CD4-positive, alpha-beta memory T cell (primary cell): ENCODE measurements at regions not wholly inside any gene's neighbourhood (a gene's known extent, or its start where the extent isn't known, plus 50 kb on each side); places are given as distances from the start of the nearest gene placed in this dataset.

Experiments used
- CTCF ChIA-PET: fragments of 350-600 bp; sonication (Branson Sonifier 250); formaldehyde crosslinking; loops from one replicate; lab custom pipeline; 2021; ENCODE audit warnings: inconsistent platforms; ENCODE audit not compliant: partially characterized antibody; lab: Charles Lee
- POLR2A ChIA-PET: fragments of 350-600 bp; sonication (Branson Sonifier 250); formaldehyde crosslinking; loops from one replicate; lab custom pipeline; 2021; ENCODE audit not compliant: partially characterized antibody; lab: Charles Lee
- DNase-seq, 5 donors: peaks; one replicate each; pipeline versions ENCODE4 v3.0.0 to v3.0.0-alpha.2; 2020 to 2022; ENCODE audit warnings: mixed read lengths in 1 of 5
- H3K27ac ChIP-seq: one replicate; pipeline ENCODE4 v1.7.0; 2013; ENCODE audit warnings: low read depth, low read length
- H3K27me3 ChIP-seq: 2 replicates; pipeline ENCODE4 v1.7.0; 2013; ENCODE audit warnings: mild to moderate bottlenecking, low read length, moderate library complexity; ENCODE audit not compliant: insufficient read depth
- H3K36me3 ChIP-seq: 2 replicates; pipeline ENCODE4 v1.7.0; 2013; ENCODE audit warnings: mild to moderate bottlenecking, low read length, moderate library complexity; ENCODE audit not compliant: insufficient read depth
- H3K4me1 ChIP-seq: 2 replicates; pipeline ENCODE4 v1.7.0; 2013; ENCODE audit warnings: mild to moderate bottlenecking, low read length, moderate library complexity; ENCODE audit not compliant: insufficient read depth
- H3K4me3 ChIP-seq, 2 donors: one replicate each; pipeline ENCODE4 v1.7.0; 2013; ENCODE audit warnings: low read length in 2 of 2, mild to moderate bottlenecking in 1 of 2
- H3K9me3 ChIP-seq, 2 donors: one replicate each; pipeline ENCODE4 v1.7.0; 2013; ENCODE audit warnings: low read length in 2 of 2, control low read depth in 1 of 2; ENCODE audit not compliant: control insufficient read depth in 1 of 2
- H3K27ac Mint-ChIP-seq, 7 donors: one replicate each; pipeline ENCODE4 v1.8.0; 2020 to 2021; ENCODE audit warnings: mixed read lengths in 7 of 7, mild to moderate bottlenecking in 6 of 7, inconsistent platforms in 3 of 7, moderate library complexity in 3 of 7
- H3K27me3 Mint-ChIP-seq, 2 donors: one replicate each; pipeline ENCODE4 v1.8.0; 2020 to 2021; ENCODE audit warnings: mixed read lengths in 2 of 2
- H3K36me3 Mint-ChIP-seq, 2 donors: one replicate each; pipeline ENCODE4 v1.8.0; 2020 to 2021; ENCODE audit warnings: mixed read lengths in 2 of 2, inconsistent platforms in 1 of 2, mild to moderate bottlenecking in 1 of 2
- H3K4me1 Mint-ChIP-seq, 4 donors: one replicate each; pipeline ENCODE4 v1.8.0; 2020 to 2021; ENCODE audit warnings: mixed read lengths in 4 of 4, mild to moderate bottlenecking in 1 of 4
- H3K4me3 Mint-ChIP-seq, 8 donors: one replicate each; pipeline ENCODE4 v1.8.0; 2020 to 2021; ENCODE audit warnings: mixed read lengths in 8 of 8, mild to moderate bottlenecking in 7 of 8, moderate library complexity in 6 of 8, inconsistent platforms in 3 of 8
- H3K9me3 Mint-ChIP-seq, 8 donors: one replicate each; pipeline ENCODE4 v1.8.0; 2020 to 2021; ENCODE audit warnings: mixed read lengths in 8 of 8, mild to moderate bottlenecking in 5 of 8, inconsistent platforms in 3 of 8, moderate library complexity in 1 of 8
- intact Hi-C: fragments of 100-400 bp; cut with micrococcal nuclease; formaldehyde crosslinking; loops from one replicate; pipeline ENCODE4 v1.15.1; 2023

DNA sequence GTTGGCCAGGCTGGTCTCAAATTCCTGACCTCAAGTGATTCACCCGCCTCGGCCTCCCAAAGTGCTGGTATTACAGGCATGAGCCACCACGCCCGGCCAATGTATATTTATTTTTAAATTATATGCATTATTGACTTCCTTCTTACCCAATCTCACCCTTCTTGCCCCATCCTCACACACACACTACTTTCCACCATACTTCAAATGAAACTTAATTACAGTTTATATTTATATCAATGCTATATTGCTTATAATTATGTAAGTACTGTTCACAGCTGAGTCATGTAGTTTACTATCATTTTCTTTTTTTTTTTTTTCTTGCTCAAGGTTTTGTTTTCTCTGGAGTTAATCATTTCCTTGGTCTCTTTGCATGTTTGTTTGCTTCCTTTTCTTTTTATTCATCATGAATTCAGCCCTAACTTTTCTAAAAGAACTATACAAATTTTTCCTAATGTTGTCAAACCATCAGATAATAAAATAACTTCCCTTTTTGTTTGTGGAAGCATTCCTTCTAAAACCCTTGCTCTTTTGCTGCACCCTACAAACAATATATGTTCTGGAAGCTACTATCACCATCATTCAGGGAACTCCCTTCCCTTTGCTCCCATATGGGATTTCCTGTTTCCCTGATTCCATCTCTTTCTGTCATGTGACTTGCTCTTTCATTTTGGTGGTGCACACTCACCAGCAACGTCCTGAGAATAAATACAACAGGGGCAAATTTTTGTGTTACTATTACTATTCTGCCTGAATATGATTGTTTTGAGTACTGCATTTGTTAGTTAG is 201.7 kb upstream of the SASH1 start:
- Mint-ChIP-seq H3K4me3 (no peak overlapping the region), H3K27me3 (peaks cover 3 to 8% of the 10 kb centered on the region in 2 donors), H3K36me3 (no peaks in the 10 kb centered on the region), H3K4me1 (peaks cover 0 to 14% (median 4%) of the 10 kb centered on the region in 4 donors), H3K27ac (no peak overlapping the region), H3K9me3 (peaks cover 0 to 11% (median 7%) of the 10 kb centered on the region in 8 donors)
- DNase-seq: no peak
- Histone ChIP-seq H3K27me3 (peaks cover 4% of the 10 kb centered on the region), H3K9me3 (no peaks in the 10 kb centered on the region), H3K36me3 (no peaks in the 10 kb centered on the region), H3K4me3 (no peak overlapping the region), H3K27ac (no peak overlapping the region), H3K4me1 (peaks cover 2% of the 10 kb centered on the region)
- intact Hi-C loops: no loop called here
- CTCF ChIA-PET: no interaction called here
- POLR2A ChIA-PET: no interaction called here

DNA sequence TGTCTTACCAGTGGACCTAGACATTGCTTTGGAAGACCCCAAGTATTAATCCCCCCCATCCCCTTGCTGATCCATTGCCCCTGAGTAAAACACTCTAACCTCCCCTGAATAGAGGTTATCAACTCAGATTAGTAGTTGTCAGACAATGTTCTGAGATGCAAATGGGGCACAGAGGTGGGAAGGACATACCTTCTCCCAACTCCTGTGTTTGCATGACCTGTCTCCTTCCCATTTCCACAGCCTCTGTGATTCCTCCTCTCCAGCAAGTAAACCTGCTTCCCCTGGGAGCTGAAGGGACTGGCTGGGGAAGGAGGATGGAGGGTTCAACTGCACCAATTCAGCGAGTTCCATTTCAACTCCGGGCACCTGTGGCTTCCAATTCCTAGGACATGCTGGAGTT is 199.8 kb upstream of the SASH1 start:
- Histone ChIP-seq H3K27ac (no peak overlapping the region), H3K4me3 (no peak overlapping the region), H3K9me3 (no peaks in the 10 kb centered on the region), H3K27me3 (peaks cover 4% of the 10 kb centered on the region), H3K36me3 (no peaks in the 10 kb centered on the region), H3K4me1 (peaks cover 15% of the 10 kb centered on the region)
- H3K4me1 Mint-ChIP-seq: peaks cover 6 to 27% (median 12%) of the 10 kb centered on the region in 4 donors
- H3K36me3 Mint-ChIP-seq: no peaks in the 10 kb centered on the region
- peaks cover 0 to 8% (median under 1%) of the 10 kb centered on the region in 8 donors for H3K9me3 Mint-ChIP-seq
- intact Hi-C loops: no loop called here
- DNase-seq: no peak
- no peak overlapping the region for H3K4me3 Mint-ChIP-seq
- ChIA-PET POLR2A (no interaction called here), CTCF (interaction anchor here (1.8 kb wide), 1 partner anchor 23 kb away, joined by 6 read pairs; no protein-coding TSS in a partner anchor)
- H3K27me3 Mint-ChIP-seq: peaks cover 2 to 3% of the 10 kb centered on the region in 2 donors
- no peak overlapping the region for H3K27ac Mint-ChIP-seq

- ChIA-PET POLR2A (no interaction called here), CTCF (interaction anchor here (1.8 kb wide), 2 partner anchors 9 to 22 kb away, joined by 6 to 7 read pairs; no protein-coding TSS in a partner anchor)
- Mint-ChIP-seq H3K9me3 (no peaks in the 10 kb centered on the region), H3K27me3 (peaks cover 2 to 3% of the 10 kb centered on the region in 2 donors), H3K4me3 (no peak overlapping the region), H3K27ac (no peak overlapping the region), H3K36me3 (no peaks in the 10 kb centered on the region), H3K4me1 (peaks cover 6 to 22% (median 12%) of the 10 kb centered on the region in 4 donors)
- no peak for DNase-seq
- H3K27me3 ChIP-seq: peaks cover 4% of the 10 kb centered on the region
- no peak overlapping the region for H3K27ac ChIP-seq
- no peaks in the 10 kb centered on the region for H3K36me3 ChIP-seq
- H3K4me1 ChIP-seq: peaks cover 15% of the 10 kb centered on the region
- no peak overlapping the region for H3K4me3 ChIP-seq
- no peaks in the 10 kb centered on the region for H3K9me3 ChIP-seq
- intact Hi-C loops: no loop called here
These were observed 198.9 kb upstream of the SASH1 start for GRCh38 chr6:148143771-148144170.

DNA sequence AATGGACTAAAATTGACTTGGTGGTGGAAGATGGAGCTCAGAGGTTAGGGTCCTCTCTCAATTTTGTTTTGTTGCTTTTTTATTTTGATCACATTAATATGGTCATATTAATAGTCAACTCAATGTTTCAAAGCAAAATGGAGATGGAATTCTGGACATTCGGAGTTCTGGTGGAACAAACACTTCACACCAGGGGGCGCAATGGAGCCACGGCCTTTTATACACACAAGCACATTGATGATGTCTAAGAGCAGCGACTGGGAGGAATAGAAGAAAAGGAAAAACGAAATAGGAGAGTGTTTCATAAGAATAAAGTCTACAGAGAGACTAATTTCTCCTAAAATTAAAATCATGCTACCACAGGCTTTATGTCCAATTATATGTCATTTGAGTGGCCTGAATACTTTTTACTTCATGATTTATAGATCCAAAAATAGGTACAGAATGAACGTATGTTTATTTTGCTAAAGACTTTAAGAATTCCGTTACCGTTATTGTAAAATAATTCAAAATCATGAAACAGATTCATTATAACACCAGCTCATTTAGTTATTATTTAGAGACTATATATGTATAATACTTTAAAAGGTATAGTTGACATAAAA is 197.6 kb upstream of the SASH1 start:
- Mint-ChIP-seq H3K9me3 (no peaks in the 10 kb centered on the region), H3K4me3 (peak overlapping the region in 2 of 8 donors; percentile 45 to 59), H3K36me3 (no peaks in the 10 kb centered on the region), H3K27me3 (peaks cover 2 to 3% of the 10 kb centered on the region in 2 donors), H3K4me1 (peaks cover 6 to 19% (median 12%) of the 10 kb centered on the region in 4 donors), H3K27ac (no peak overlapping the region)
- no peak overlapping the region for H3K27ac ChIP-seq
- POLR2A ChIA-PET: no interaction called here
- peaks cover 4% of the 10 kb centered on the region for H3K27me3 ChIP-seq
- H3K4me3 ChIP-seq: no peak overlapping the region
- peak in 4 of 5 donors; percentile 19 to 29 (median 23) for DNase-seq
- no peaks in the 10 kb centered on the region for H3K36me3 ChIP-seq
- intact Hi-C loops: loop anchor here (1.0 kb wide), 1 partner anchor 21 kb away; no protein-coding TSS in a partner anchor
- CTCF ChIA-PET: interaction anchor here (1.0 to 2.0 kb wide), 9 partner anchors 10 to 106 kb away, joined by 3 to 10 read pairs (median 4); no protein-coding TSS in a partner anchor
- H3K9me3 ChIP-seq: no peaks in the 10 kb centered on the region
- peaks cover 15% of the 10 kb centered on the region for H3K4me1 ChIP-seq

- no peaks in the 10 kb centered on the region for H3K36me3 ChIP-seq
- H3K27ac ChIP-seq: peak overlapping the region; percentile 15
- DNase-seq: peak; percentile 19 to 82 (median 38)
- peaks cover 6 to 19% (median 12%) of the 10 kb centered on the region in 4 donors for H3K4me1 Mint-ChIP-seq
- intact Hi-C loops: no loop called here
- ChIA-PET POLR2A (no interaction called here), CTCF (interaction anchor here (0.6 to 2.7 kb wide), 7 partner anchors 9 to 1455 kb away, joined by 3 to 17 read pairs (median 3); no protein-coding TSS in a partner anchor)
- H3K4me3 ChIP-seq: no peak overlapping the region
- H3K36me3 Mint-ChIP-seq: no peaks in the 10 kb centered on the region
- H3K9me3 ChIP-seq: no peaks in the 10 kb centered on the region
- peak overlapping the region in 6 of 8 donors; percentile 46 to 76 (median 60) for H3K4me3 Mint-ChIP-seq
- peak overlapping the region; percentile 26 to 91 (median 81) for H3K27ac Mint-ChIP-seq
- H3K27me3 Mint-ChIP-seq: peaks cover 2 to 3% of the 10 kb centered on the region in 2 donors
- no peaks in the 10 kb centered on the region for H3K9me3 Mint-ChIP-seq
- peaks cover 15% of the 10 kb centered on the region for H3K4me1 ChIP-seq
- peaks cover 4% of the 10 kb centered on the region for H3K27me3 ChIP-seq
These were observed 195.7 kb upstream of the SASH1 start for GRCh38 chr6:148146717-148147462.

GRCh38 chr6:148147463-148147830 is 195.2 kb upstream of the SASH1 start:
- Mint-ChIP-seq H3K4me3 (no peak overlapping the region), H3K4me1 (peaks cover 6 to 19% (median 12%) of the 10 kb centered on the region in 4 donors), H3K36me3 (no peaks in the 10 kb centered on the region), H3K27ac (peak overlapping the region in 3 of 7 donors; percentile 34 to 91 (median 81)), H3K9me3 (no peaks in the 10 kb centered on the region), H3K27me3 (peaks cover 2 to 3% of the 10 kb centered on the region in 2 donors)
- CTCF ChIA-PET: interaction anchor here (0.6 to 2.7 kb wide), 7 partner anchors 9 to 1456 kb away, joined by 3 to 17 read pairs (median 3); no protein-coding TSS in a partner anchor
- DNase-seq: no peak
- intact Hi-C loops: no loop called here
- Histone ChIP-seq H3K27me3 (peaks cover 4% of the 10 kb centered on the region), H3K4me1 (peaks cover 15% of the 10 kb centered on the region), H3K4me3 (no peak overlapping the region), H3K27ac (peak overlapping the region; percentile 15), H3K36me3 (no peaks in the 10 kb centered on the region), H3K9me3 (no peaks in the 10 kb centered on the region)
- POLR2A ChIA-PET: no interaction called here
